Hematopoietic multipotent progenitor cell treated with erythropoietin and hydrocortisone succinate and interleukin-3 and kit ligand, for 15 days (in vitro differentiated cells): ENCODE measurements at regions not wholly inside any gene's neighbourhood (a gene's known extent, or its start where the extent isn't known, plus 50 kb on each side); places are given as distances from the start of the nearest gene placed in this dataset.

Experiments used
- DNase-seq: peaks from one replicate; pipeline ENCODE4 v3.0.0-alpha.2; 2015; ENCODE audit warnings: low spot score

DNA sequence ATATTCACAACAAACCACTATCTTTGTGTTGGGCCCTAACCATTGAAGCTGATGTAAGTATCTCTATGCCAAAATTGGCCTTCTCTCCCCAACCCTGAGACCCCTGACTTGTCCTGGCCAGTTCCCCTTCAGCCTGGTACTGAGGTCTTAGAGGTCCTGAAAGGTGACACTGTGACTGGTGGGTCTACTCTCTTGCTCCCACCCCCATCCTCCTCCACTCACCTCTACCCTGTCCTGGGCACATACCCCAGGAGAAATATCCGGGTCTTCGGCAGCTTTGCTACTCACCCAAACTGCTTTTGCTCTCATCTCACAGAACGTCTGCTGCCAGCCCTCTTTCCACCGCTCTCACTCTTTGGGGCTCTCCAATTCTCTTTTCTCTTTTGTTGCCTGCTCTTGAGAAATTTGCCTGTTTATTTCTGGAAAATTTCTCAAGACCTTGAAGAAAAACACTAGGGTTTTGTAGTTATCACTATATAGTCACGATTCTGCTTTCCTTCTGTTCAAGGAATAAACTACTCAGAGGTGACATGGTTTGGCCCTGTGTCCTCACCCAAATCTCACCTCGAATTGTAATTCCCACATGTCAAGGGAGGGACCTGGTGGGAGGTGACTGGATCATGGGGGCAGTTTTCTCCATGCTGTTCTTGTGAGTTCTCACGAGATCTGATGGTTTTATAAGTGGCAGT lies 133.8 kb upstream of the PKDCC start:
- DNase-seq, result no peak

DNA sequence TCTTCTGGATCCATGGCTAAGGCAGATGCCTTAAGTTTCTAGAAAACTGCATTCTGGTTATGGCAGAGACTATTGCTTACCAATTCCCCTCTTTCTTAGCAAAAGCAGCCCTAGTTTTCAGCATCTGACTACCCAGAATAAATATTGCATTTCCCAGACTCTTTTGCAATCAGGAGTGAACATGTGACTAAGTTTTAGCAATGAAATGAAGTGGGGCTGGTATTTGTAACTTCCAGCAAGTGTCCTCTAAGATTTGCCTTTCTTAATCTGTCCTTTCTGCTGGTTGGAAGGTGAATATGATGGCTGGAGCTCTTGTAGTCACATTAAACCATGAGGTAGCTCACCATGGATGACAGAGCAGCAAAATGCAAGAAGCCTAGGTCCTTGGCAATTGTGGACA lies 132.9 kb upstream of the PKDCC start:
- no peak for DNase-seq

DNA sequence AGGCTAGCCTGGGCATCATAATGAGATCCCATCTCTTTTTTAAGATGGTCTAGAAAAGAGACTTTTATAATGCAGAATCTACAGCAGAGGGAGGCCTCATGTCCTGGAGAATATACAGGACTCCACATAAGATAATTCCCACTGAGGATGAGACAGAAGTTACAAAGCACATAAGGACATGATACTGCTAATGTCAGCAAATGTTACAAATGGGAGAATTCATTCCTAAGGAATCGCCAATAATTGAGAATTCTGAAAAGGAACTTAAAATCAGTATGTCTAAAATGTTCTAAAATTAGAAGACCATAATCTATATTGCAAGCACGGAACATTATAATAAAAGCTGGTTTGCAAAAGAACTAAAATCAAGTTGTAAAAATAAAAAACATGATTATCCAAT lies 131.6 kb upstream of the PKDCC start:
- DNase-seq, result no peak

DNA sequence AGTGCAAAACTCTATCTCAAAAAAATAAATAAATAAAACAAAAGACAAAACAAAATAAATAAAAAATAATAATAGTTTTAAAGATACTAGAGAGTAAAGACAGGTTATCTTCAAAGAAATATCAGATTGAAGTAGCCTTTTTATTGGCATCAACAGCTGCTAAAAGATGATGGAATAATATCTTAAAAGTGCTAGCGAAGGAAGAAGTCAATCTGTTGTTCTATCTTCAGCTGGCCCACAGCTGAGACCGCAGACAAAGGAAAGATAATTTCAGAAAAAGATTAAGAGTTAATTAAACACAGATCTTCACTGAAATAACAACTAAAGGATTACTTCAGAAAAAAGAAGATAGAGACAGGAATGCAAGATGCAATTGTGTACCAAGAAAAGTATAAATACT lies 130.2 kb upstream of the PKDCC start:
- DNase-seq, result no peak

DNA sequence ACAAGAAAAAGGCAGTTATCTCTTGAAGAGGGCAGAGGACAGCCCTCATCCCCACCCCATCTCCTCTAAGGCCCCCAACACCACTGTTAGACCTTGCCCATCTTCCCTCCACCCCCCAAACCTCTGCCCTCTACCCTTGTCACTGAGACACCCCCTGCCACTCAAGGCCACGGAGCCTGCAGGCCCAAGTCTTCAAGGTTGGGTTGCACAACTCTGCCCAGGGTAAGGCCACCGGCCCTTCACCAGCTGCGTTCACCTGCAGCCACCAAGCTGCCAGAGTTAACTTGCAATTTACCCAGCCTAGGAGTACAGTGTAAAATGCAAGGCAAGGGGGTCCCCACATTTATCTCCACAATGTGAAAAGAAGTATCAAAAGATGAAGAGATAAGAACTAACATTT lies 128.7 kb upstream of the PKDCC start:
- no peak for DNase-seq

DNA sequence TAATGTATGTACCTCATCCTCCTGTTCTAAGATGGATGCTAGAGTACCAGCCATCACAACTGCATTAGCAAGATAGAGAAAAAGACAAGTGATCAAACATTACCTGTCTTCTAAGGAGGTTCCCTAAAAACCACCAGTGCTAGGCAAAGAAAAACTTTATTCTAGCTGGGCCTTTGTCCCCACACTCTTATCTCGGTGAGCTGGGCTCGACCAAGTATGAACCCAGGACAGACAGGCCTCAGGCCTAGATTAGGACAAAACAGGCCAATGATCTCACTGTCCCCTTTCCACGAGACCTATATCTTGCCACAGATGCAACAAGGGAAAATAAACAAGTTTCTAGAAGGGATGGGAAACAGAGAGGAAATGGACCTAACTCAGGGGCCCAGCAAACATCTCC lies 127.6 kb upstream of the PKDCC start:
- no peak for DNase-seq

DNA sequence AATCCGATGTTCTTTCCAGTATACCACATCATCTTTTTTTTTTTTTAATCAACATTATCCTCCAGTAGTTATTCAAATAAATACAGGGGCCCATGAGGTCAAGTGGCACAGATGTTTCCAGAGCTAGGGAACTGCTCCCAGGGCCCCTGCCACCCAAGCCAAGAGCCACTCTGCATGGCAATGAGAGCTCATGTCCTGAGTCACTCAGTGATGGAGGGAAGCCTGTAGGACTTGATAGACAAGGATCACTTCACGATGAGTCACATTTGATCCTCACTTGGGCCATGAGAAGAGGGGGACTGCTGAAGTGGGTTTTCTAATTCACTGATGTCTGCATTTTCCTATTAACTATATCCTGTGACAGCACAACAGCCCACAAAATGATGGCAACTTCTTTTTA lies 127.0 kb upstream of the PKDCC start:
- DNase-seq, result no peak

DNA sequence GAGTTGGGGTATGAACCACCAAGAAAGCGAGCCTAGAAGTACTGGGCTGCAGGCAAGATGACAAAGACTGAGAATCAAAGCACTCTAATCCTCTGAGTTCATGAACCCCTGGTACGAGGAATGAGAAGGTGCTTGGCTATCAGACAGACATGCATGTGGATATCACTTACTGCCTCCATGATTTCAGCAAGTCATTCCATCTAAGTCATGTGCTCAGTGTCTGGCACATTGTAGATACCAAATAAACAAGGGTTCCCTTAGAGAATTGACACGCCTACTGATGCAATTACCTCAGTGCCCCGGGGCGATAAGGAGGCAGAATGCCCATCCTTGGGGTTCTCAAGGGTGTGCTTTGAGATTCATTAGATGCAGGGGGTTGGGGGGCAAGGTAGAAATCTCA lies 125.6 kb upstream of the PKDCC start:
- peak; percentile 26 for DNase-seq

DNA sequence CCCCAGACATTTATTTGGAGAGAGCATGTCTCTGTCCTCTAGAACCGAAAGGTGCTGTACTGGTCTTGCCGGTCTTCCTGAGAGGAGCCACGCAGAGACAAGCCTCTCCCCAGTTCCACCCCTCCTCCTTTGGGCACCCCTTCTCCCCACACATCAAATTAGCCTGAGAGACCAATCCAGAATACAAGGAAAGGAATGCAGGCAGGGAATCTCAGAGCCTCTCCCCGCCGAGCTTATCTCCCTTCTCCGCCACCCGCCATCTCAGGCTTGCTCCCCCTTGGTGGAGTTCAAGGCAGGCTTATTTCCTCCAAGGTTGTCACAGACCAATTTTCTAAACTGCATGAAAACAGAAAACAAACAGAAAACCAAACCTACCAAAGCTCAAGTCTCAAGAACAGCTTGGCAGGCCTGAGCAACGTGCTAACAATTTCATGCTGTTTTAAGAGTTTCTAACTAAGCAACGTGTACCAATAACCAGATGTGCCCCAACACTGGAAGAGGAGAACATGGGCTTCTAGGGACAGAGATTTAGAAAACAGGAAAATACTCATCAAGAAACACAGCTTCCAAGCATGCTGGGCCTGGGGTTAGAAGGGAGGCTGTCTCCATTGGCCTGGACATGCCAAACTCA lies 124.5 kb upstream of the PKDCC start:
- DNase-seq, result no peak

DNA sequence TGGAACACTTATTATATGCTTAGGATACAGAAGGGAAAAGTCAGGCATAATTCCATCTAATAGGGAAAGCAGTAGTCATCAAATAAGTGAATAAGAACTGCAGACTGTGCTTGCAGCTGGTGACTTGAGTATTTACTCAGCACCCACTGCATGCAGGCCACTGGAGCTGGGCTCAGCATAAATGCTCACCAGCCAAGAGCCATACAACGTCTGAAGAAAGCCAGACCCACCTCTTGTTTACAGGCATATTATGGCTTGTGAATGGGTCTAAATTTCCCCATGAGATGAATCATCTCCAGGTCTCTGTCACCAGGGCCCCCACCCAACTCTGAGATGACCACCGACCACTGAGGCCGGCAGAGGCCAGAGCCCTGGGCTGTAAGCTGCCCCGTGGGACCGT lies 123.8 kb upstream of the PKDCC start:
- no peak for DNase-seq

DNA sequence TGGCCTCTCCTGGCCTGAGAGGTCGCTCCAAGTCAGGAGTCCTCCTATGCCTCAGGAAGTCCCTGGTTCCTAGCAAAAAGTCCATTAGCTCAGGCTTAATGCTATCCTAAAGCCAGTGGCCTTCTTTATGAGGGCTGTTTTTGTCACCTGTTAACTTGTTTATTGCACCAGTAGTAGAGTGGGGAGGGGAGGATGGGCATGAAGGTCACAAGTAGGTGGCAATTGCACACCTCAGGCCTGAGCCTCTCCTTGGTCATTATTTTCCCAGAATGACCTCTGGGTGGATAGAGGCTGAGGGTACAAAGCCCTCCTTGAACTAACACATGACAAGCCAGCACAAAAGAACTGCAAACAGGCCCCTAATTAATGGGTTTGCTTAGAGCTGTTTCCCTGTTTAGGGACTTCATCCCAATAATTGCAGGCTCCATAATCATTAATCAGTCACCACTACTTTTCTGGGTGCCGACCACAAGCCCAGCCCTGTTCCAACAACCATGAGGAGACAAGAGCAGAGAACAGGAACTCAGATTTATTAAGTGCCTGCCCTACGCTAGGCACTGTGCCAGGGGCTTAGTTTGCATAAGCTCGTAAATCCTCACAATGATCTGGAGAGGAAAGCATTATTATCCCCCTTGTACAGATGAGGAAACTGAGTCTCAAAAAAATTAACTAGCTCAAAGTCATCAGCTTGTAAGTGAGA lies 123.0 kb upstream of the PKDCC start:
- DNase-seq, result no peak

DNA sequence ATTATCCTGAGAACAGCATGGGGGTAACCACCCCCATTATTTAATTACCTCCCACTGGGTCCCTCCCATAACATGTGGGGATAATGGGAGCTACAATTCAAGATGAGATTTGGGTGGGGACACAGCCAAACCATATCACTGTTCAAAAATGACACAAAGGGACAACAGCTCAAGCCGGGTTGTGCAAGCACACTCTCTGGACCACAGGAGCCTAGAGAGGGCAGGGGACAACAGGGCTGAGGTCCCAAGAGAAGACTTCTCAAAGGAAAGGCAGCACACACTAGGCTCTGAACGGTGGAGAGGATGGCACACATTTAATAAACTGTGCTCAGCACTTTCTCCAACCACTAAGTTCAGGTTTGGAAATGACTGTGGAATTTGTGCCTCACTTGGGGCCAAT lies 122.1 kb upstream of the PKDCC start:
- DNase-seq, result no peak

DNA sequence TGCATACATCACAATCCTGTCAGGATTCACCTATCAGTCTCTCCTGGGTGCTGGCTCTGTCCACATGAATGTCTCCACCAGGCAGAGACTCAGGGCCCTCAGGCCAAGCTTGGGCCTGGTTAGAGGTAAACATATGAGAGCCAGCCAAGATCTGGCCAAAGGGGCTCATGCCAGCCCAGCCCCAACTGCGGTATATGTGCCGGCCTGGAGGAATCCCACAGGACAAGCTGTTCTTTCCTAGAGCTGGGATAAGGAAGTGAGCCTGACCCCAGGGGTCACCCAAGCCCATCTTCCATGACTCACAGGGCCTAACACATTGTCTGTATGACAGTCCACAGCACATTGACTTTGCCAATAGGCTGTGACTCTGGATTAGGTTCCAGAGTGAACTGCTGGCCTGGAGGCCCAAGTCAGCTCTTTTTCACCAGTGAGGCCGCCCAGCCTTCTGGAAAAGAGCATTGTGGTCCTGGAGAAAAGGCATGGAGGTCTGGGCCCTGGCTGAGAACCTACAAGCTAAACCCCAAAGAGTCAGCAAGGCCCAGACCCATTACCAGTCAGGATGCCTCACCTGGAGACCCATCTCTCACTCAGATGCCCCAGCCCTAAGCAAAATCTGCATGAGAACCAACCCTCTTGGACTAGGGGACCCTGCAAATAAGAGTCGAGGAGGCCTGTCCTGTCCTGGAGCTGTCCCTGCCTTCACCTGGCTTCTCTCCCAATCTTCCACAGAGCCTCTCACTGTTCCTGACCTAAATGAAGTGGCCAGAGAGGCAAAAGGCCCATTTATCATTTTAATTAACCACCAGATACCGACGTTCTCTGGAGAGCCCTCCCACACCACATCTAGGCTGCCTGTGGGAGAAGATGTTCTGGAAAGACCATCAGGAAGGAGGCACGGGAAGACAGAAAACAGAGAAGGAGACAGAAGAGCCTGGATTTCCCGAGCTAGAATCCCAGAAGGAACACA lies 120.9 kb upstream of the PKDCC start:
- DNase-seq, result no peak

DNA sequence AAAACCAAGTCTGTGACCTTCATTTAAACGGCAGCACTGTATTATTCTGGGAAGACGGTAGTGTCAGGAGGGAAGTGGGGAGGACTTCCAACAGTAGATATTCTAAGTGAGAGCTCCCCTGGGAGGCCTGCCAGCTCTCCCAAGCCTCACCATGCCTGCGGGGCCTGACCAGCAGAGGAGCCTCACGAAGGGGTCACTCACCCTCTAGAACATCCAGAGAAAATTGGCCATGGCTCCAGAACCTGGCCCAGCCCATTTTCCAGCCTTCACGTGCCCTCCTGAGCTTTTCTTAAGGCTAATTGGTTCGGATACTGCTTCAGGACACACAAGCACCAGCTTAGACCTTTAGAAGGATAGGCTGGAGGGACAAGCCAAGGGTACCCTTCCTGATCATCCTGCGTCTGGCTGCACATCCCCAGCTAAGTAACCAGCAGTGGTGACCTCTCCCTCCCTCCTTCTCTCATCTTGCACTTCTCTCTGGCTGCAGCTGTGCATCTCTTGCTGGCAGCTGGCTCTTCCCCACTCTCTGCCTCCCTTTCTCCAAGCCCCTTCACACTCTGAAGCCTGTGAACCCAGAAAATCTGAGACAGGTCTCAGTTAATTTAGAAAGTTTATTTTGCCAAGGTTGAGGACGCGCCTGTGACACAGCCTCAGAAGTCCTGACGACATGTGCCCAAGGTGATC lies 120.1 kb upstream of the PKDCC start:
- no peak for DNase-seq

DNA sequence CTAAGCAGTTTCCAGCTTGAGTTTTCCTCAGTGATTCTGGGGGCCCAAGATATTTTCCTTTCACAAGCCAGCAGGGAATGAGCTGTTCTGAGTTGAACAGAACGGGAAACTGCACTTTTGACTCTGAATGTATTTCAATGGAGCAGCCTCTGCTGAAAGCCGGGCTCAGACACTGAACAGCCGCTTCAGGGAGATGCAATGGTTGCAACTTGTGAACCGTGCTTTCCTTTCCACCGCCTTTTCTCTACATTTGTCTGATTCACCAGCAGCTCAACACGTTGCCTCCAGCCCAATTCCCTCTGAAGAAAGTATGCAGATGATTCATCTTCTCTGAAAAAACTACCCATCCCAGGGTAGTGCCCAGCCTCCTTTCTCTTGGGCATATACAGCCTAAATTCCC lies 119.3 kb upstream of the PKDCC start:
- no peak for DNase-seq

DNA sequence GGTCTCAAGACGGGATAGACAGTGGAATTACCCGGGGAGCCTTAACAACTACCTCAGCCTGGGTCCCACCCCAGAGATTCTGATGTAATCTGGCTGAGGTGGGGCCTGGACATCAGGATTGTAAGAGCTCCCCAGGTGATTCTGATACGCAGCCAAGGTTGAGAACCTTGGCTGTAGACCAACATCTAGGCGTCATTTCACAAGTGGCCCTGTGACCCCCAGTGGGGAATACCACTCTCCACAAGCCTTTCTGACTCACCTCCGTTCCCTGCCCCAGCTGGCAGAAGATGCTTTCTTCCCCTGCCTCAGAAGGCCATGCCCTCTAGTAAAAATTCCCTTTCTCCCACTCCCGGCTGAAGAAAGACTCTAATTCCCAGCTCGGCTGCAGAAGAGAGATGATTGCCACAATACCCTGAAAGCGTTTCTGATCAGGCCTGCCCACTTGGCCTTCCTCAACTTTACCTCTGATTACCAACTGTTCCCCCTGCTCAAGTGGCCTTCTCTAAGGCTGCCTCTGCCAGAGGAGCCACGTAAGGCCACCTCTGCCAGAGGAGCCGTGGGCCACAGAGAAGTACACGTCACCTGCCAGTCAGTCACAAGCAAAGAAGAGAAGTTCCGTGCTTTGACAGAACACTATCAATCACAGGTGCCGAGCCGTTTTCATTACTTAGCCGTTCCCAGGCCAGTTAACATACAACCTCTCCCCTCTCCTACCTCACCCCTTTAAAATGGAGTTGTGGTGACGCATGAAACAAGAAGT lies 116.8 kb upstream of the PKDCC start:
- DNase-seq, result no peak

DNA sequence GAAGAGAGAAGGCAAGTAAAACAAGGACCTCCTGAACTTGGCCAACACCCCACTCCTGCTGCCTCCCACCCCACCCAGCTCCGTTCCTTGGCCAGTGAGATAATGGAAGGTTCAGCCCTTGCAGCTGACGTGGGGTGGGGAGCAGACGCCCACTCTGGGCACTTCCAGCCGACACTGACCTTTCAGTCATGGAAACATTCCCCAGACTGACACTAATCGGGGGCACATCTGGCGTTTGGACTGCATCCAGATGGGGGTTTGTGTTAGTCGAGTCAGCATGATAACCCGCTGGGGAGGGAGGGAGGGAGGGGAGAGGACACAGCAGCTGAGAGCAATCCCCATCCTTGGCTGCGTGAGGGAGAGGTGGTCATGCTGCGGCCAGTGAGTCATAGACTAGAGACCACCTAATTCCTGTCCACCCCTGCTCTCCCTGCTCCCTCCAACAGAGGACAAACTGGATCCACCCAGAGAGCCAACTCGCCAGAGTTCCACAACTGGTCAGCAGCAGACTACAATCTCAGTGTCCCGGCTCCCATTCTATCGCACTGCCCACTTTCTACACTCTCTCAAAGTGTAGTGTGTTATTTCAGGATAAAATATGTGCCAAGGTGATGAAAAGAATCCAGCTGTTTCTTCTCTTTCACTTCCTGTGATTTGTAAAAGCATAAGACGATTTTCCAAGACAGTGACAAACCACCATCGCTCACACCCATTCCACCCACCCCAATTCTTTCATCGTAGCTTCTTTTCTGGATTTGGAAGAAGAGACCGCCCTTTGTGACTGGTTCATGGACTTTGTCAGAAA lies 115.4 kb upstream of the PKDCC start:
- peak; percentile 27 for DNase-seq

DNA sequence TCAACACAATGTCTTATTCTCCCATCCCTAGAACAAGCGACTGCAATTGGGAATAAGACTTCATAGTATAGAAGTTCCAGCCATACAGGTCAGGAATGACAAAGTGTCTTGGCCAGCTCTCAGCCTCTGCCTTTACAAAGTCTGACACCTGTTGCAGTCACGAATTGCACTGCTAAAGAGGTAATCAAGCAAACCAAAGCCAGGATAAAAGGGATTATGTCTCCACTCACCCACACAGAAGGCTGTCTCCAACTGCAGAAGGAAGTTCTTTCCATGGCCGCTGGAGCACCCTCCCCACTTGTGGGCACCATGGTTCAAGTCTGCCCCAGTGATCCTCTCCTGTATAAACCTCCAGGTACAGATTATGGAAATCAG lies 114.8 kb upstream of the PKDCC start:
- no peak for DNase-seq

DNA sequence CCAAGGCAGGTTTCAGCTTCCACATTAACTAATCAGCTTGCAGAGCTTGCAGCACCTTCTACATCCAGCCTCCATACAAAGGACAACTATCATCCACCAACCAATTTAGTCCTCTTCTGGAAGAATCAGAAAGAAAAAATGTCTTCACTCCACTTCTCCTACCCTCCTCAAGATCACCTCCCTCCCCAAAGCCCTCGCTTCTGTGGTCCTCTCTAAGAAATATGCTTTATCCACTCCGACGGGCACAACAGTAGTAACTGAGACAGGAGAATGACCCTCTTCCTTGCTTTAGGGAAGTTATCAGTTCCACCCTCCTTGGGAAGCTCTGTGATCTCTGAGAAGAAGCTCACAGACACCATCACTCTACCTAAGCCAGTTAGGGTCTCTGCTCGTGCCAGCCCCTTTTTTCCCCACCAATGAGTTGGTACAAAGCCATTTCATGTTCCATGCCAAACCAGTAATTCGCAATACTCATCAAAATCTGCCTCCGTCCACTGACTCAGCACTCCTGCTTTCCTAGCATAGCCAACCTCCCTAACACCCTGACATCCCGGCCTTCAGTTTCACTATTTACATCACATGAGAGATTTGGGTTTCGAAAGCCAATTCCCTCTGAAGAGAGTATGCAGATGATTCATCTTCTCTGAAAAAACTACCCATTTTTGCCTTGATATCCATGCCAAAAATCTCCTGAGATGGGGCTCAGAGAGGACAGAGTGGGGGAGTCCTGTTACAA lies 114.1 kb upstream of the PKDCC start:
- DNase-seq, result no peak
